ENCODE measurements at regions not wholly inside any gene's neighbourhood (a gene's known extent, or its start where the extent isn't known, plus 50 kb on each side); places are given as distances from the start of the nearest gene placed in this dataset.
A peak's percentile ranks its signal among the peaks of the same experiment; 100 is the strongest.
"Not testable (repeated sequence)": the region's sequence is repeated elsewhere in the genome, so short reads cannot be mapped to it uniquely, and the experiment has no call there.

- TF ChIP-seq CTCF (IDR thresholded peaks at IDR 0.05; ENCODE audit: low read depth, low read length) = no peak
- Histone ChIP-seq H3K27me3 (ENCODE audit: insufficient read depth, low read depth, severe bottlenecking) (no peaks in the 10 kb centered on the region), H3K9me3 (ENCODE audit: severe bottlenecking) (no peaks in the 10 kb centered on the region)
Observed at GRCh38 chr12:131443019-131444000, 267.6 kb upstream of the SFSWAP start.

GRCh38 chr12:131444220-131445164 lies 266.4 kb upstream of the SFSWAP start:
- DNase-seq = no peak
- Histone ChIP-seq H3K27me3 (ENCODE audit: insufficient read depth, low read depth, severe bottlenecking) (no peaks in the 10 kb centered on the region), H3K4me3 (ENCODE audit: low read depth, low read length) (no peak overlapping the region), H3K36me3 (no peaks in the 10 kb centered on the region), H3K9me3 (ENCODE audit: severe bottlenecking) (no peaks in the 10 kb centered on the region), H3K27ac (no peak overlapping the region)
- TF ChIP-seq CTCF (IDR thresholded peaks at IDR 0.05; ENCODE audit: low read depth, low read length) = no peak

More at GRCh38 chr12:131443019-131444000, 267.6 kb upstream of the SFSWAP start:
- H3K27ac ChIP-seq = no peak overlapping the region
- DNase-seq = no peak
- H3K36me3 ChIP-seq = no peaks in the 10 kb centered on the region
- no peak overlapping the region for H3K4me3 ChIP-seq (ENCODE audit: low read depth, low read length)

- no peak overlapping the region for H3K27ac ChIP-seq
- H3K27me3 ChIP-seq (ENCODE audit: insufficient read depth, low read depth, severe bottlenecking) = no peaks in the 10 kb centered on the region
- H3K36me3 ChIP-seq = no peaks in the 10 kb centered on the region
- DNase-seq = peak; percentile 45
- no peak overlapping the region for H3K4me3 ChIP-seq (ENCODE audit: low read depth, low read length)
- no peak for TF ChIP-seq CTCF (IDR thresholded peaks at IDR 0.05; ENCODE audit: low read depth, low read length)
- no peaks in the 10 kb centered on the region for H3K9me3 ChIP-seq (ENCODE audit: severe bottlenecking)
Observed at GRCh38 chr12:131445184-131445774, 265.6 kb upstream of the SFSWAP start.

GRCh38 chr12:131445795-131446194 lies 265.1 kb upstream of the SFSWAP start:
- TF ChIP-seq CTCF (IDR thresholded peaks at IDR 0.05; ENCODE audit: low read depth, low read length) = no peak

GRCh38 chr12:131447636-131448035 lies 263.3 kb upstream of the SFSWAP start:
- not testable (repeated sequence) for H3K36me3 ChIP-seq; H3K9me3 ChIP-seq (ENCODE audit: severe bottlenecking); H3K27me3 ChIP-seq (ENCODE audit: insufficient read depth, low read depth, severe bottlenecking); H3K4me3 ChIP-seq (ENCODE audit: low read depth, low read length); H3K27ac ChIP-seq; DNase-seq

More at GRCh38 chr12:131445795-131446194, 265.1 kb upstream of the SFSWAP start:
- no peak for DNase-seq
- Histone ChIP-seq H3K9me3 (ENCODE audit: severe bottlenecking) (no peaks in the 10 kb centered on the region), H3K36me3 (no peaks in the 10 kb centered on the region), H3K27ac (no peak overlapping the region), H3K4me3 (ENCODE audit: low read depth, low read length) (no peak overlapping the region), H3K27me3 (ENCODE audit: insufficient read depth, low read depth, severe bottlenecking) (no peaks in the 10 kb centered on the region)
